ENCODE measurements at regions not wholly inside any gene's neighbourhood (a gene's known extent, or its start where the extent isn't known, plus 50 kb on each side); places are given as distances from the start of the nearest gene placed in this dataset.

- TF ChIP-seq CTCF (IDR thresholded peaks at IDR 0.05) (no peak), EP300 (IDR thresholded peaks at IDR 0.05; ENCODE audit: low read depth) (no peak), POLR2AphosphoS5 (IDR thresholded peaks at IDR 0.05) (no peak), POLR2A (IDR thresholded peaks at IDR 0.05) (no peak)
Measured at GRCh38 chr3:152942366-152942765, 107.4 kb downstream of the P2RY1 start.

Measured in transverse colon (tissue), 4 donors.